Upper lobe of right lung (tissue), 1 donor: ENCODE measurements at regions not wholly inside any gene's neighbourhood (a gene's known extent, or its start where the extent isn't known, plus 50 kb on each side); places are given as distances from the start of the nearest gene placed in this dataset.

Experiments
- ATAC-seq: fragments of 200-7000 bp; cut with Tn5 transposase; one replicate; pipeline ENCODE4 v1.9.1; 2020; ENCODE audit warnings: mild to moderate bottlenecking, moderate library complexity
- DNase-seq: peaks from one replicate; pipeline ENCODE4 v3.0.0-alpha.2; 2020
- H3K27ac ChIP-seq: fragments of 200-600 bp; one replicate; pipeline ENCODE4 v1.8.0; 2022
- H3K27me3 ChIP-seq: fragments of 200-600 bp; one replicate; pipeline ENCODE4 v1.8.0; 2022; ENCODE audit warnings: mild to moderate bottlenecking
- H3K36me3 ChIP-seq: fragments of 200-600 bp; one replicate; pipeline ENCODE4 v1.8.0; 2022
- H3K4me1 ChIP-seq: fragments of 200-600 bp; one replicate; pipeline ENCODE4 v1.8.0; 2022
- H3K4me3 ChIP-seq: fragments of 200-600 bp; one replicate; pipeline ENCODE4 v1.8.0; 2022; ENCODE audit warnings: mild to moderate bottlenecking
- H3K9me3 ChIP-seq: fragments of 200-600 bp; one replicate; pipeline ENCODE4 v1.8.0; 2022
- CTCF ChIP-seq: fragments of 200-600 bp; IDR thresholded peaks from one replicate; pipeline ENCODE4 v1.8.0; 2022; ENCODE audit warnings: antibody characterized with exemption
- intact Hi-C: fragments of 100-400 bp; cut with DNase I; formaldehyde crosslinking; loops from one replicate; pipeline ENCODE4 v1.11.0; 2022
- donor health status: DM: no; HTN: yes; CAD: no; lungs with severe emphysema.

GRCh38 chr4:184887947-184888346 lies 62.2 kb upstream of the ACSL1 start:
- ATAC-seq (no peak), DNase-seq (no peak)
- Histone ChIP-seq H3K27me3 (no peaks in the 10 kb centered on the region), H3K4me1 (no peaks in the 10 kb centered on the region), H3K27ac (no peak overlapping the region), H3K36me3 (no peaks in the 10 kb centered on the region), H3K9me3 (no peaks in the 10 kb centered on the region), H3K4me3 (no peak overlapping the region)
- intact Hi-C loops: no loop called here
- TF ChIP-seq CTCF: no peak

GRCh38 chr4:184889666-184890335 lies 64.0 kb upstream of the ACSL1 start:
- Histone ChIP-seq H3K4me3 (no peak overlapping the region), H3K36me3 (no peaks in the 10 kb centered on the region), H3K27me3 (no peaks in the 10 kb centered on the region), H3K4me1 (no peaks in the 10 kb centered on the region), H3K9me3 (no peaks in the 10 kb centered on the region), H3K27ac (no peak overlapping the region)
- ATAC-seq (peak; percentile 56), DNase-seq (no peak)
- intact Hi-C loops: no loop called here
- no peak for TF ChIP-seq CTCF

DNA sequence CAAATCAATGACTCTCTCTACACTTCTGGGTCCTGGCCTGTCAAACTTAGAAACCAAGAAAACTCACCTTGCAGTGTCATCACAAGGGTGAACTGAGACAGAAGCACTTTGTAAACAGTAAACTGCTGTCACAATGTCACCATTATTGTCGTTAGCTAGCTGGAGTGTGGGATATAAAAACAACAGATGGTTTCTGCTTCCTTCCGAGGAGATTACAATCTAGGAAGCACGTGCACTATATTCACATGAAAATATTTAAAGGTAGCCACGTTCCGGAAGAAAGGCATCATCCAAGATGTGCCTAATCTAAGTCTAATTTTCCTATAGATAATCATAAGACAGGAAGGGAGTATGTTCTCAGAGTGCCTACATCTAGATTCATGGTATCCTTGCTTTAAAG lies 64.7 kb upstream of the ACSL1 start:
- no peak for TF ChIP-seq CTCF
- Histone ChIP-seq H3K4me3 (no peak overlapping the region), H3K27ac (no peak overlapping the region), H3K9me3 (no peaks in the 10 kb centered on the region), H3K4me1 (no peaks in the 10 kb centered on the region), H3K36me3 (no peaks in the 10 kb centered on the region), H3K27me3 (no peaks in the 10 kb centered on the region)
- intact Hi-C loops: no loop called here
- ATAC-seq (no peak), DNase-seq (no peak)

DNA sequence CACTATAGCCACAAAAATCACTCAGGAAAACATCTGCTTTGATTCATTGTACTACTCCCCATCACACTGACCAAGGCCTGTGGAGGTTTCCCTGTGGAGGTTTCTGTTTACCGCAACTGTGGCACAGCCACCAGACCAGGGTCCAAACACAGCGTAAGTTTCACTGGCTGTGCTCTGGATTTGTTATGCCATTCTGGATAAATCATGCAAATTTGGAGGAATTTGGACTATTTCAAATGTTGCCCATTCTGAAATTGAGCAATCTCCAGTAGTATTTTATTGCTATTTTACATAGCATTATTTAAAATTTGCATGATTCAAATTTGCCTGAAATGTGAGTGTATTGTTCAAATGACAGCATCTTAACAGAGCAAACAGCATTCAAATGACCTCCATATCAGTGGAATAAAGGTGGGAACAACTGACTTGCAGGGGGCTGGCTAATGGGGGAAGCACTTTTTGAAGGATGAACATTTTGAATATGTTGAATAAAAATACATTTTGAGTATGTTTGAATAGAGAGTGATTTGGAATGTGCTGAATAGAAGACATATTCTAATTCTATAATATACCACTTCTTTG lies 66.1 kb upstream of the ACSL1 start:
- DNase-seq (no peak), ATAC-seq (no peak)
- TF ChIP-seq CTCF: no peak
- H3K4me1 ChIP-seq: no peaks in the 10 kb centered on the region
- no peaks in the 10 kb centered on the region for H3K36me3 ChIP-seq
- no peaks in the 10 kb centered on the region for H3K9me3 ChIP-seq
- intact Hi-C loops: no loop called here
- H3K4me3 ChIP-seq: no peak overlapping the region
- H3K27ac ChIP-seq: no peak overlapping the region
- H3K27me3 ChIP-seq: no peaks in the 10 kb centered on the region

DNA sequence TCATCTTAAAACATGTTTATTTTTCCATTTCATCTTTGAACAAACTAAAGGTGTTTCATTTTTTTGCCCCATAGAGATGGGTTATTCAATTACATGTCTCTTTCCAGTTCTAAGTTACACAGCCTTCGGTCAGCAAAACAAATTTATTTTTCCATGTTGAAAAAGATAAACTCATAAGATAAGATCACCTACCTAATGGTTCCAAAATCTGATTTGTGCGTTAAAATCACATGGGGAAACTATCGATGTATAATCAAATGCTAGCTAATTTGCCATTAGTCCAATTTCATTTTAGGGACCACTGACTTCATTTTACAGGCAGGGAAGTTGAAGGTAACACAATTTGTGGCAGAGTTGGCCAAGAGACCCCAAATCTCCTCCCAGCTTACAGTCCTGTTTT lies 67.2 kb upstream of the ACSL1 start:
- TF ChIP-seq CTCF: no peak

More for the DNA sequence above, 67.2 kb upstream of the ACSL1 start:
- Histone ChIP-seq H3K27ac (no peak overlapping the region), H3K4me1 (no peaks in the 10 kb centered on the region), H3K27me3 (no peaks in the 10 kb centered on the region), H3K4me3 (no peak overlapping the region), H3K9me3 (no peaks in the 10 kb centered on the region), H3K36me3 (no peaks in the 10 kb centered on the region)
- no peak for ATAC-seq
- DNase-seq: no peak
- intact Hi-C loops: no loop called here
